Smooth muscle cell (in vitro differentiated cells): ENCODE measurements at regions not wholly inside any gene's neighbourhood (a gene's known extent, or its start where the extent isn't known, plus 50 kb on each side); places are given as distances from the start of the nearest gene placed in this dataset.

Source experiments
- DNase-seq: peaks from one replicate; lab custom pipeline; 2025; ENCODE audit not compliant: unreplicated experiment; lab: John Stamatoyannopoulos, UW
- H2AFZ ChIP-seq: fragments of 200-600 bp; sonication (generic); 2 replicates; pipeline ENCODE4 v1.6.0; 2016; ENCODE audit warnings: antibody characterized with exemption, low read depth, mild to moderate bottlenecking
- H3F3A ChIP-seq: fragments of 200-600 bp; sonication (generic); 2 replicates; pipeline ENCODE4 v1.6.0; 2017; ENCODE audit warnings: antibody characterized with exemption, low read depth
- H3K27ac ChIP-seq: fragments of 200-600 bp; sonication (generic); 2 replicates; pipeline ENCODE4 v1.5.1; 2016; ENCODE audit warnings: low read depth, mild to moderate bottlenecking
- H3K27me3 ChIP-seq: fragments of 200-600 bp; sonication (generic); 2 replicates; pipeline ENCODE4 v1.6.1; 2016; ENCODE audit warnings: low read depth, mild to moderate bottlenecking
- H3K36me3 ChIP-seq: fragments of 200-600 bp; sonication (generic); 2 replicates; pipeline ENCODE4 v1.5.1; 2016; ENCODE audit warnings: low read depth
- H3K4me1 ChIP-seq: fragments of 200-600 bp; sonication (generic); 2 replicates; pipeline ENCODE4 v1.5.1; 2016; ENCODE audit warnings: low read depth
- H3K4me2 ChIP-seq: fragments of 200-600 bp; sonication (generic); 2 replicates; pipeline ENCODE4 v1.6.0; 2016; ENCODE audit warnings: mild to moderate bottlenecking
- H3K4me3 ChIP-seq: fragments of 200-600 bp; sonication (generic); 2 replicates; pipeline ENCODE4 v1.5.1; 2016; ENCODE audit warnings: mild to moderate bottlenecking
- H3K79me2 ChIP-seq: fragments of 200-600 bp; sonication (generic); 2 replicates; pipeline ENCODE4 v1.6.0; 2016; ENCODE audit warnings: low read depth, mild to moderate bottlenecking
- H3K9ac ChIP-seq: fragments of 200-600 bp; sonication (generic); 2 replicates; pipeline ENCODE4 v1.6.0; 2016; ENCODE audit warnings: low read depth
- H3K9me3 ChIP-seq: fragments of 200-600 bp; sonication (generic); replicated peaks from 2 replicates; pipeline ENCODE4 v1.5.1; 2016; ENCODE audit warnings: low read depth
- H4K20me1 ChIP-seq: fragments of 200-600 bp; sonication (generic); 2 replicates; pipeline ENCODE4 v1.6.0; 2016; ENCODE audit warnings: low read depth
- CTCF ChIP-seq: fragments of 200-600 bp; sonication (generic); IDR thresholded peaks from 2 replicates; pipeline ENCODE4 v1.5.1; 2017; ENCODE audit warnings: borderline replicate concordance, mild to moderate bottlenecking, antibody characterized with exemption; ENCODE audit not compliant: insufficient read depth, poor library complexity, severe bottlenecking
- WGBS: methylation state at CpG from one replicate; pipeline ENCODE4 v1.1.7; 2016; ENCODE audit warnings: low lambda C conversion rate; 5-methylcytosine and 5-hydroxymethylcytosine counted together

DNA sequence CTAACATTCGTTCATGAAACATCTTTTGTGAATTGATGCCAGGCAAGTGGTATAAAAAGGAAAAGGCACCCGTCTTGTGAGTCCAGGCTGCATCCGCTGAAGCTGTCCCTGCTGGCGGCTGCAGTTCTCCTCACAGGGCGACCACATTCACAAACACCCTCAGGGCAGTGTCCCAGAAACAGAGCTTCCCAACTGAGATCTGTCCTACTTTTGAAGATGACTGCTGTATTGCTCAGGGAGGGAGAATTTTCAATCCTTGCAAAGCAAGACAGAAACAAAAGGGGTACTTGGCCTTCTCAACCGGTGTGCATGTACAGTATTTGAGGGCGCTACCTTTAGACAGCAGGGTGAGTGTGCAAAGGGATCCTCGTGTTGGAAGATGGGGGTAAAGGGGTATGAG is 316.1 kb downstream of the GADD45G start:
- DNase-seq: no peak
- no peaks in the 10 kb centered on the region for H3K4me1 ChIP-seq
- H3F3A ChIP-seq: no peaks in the 10 kb centered on the region
- no peak for TF ChIP-seq CTCF
- H3K36me3 ChIP-seq: no peaks in the 10 kb centered on the region
- H3K27me3 ChIP-seq: no peaks in the 10 kb centered on the region
- H3K79me2 ChIP-seq: no peaks in the 10 kb centered on the region
- H4K20me1 ChIP-seq: no peaks in the 10 kb centered on the region
- no peak overlapping the region for H3K9ac ChIP-seq
- 81% methylated on average over 8 of the region's 8 CpGs for WGBS
- H3K4me2 ChIP-seq: no peak overlapping the region
- H3K27ac ChIP-seq: no peak overlapping the region
- no peak overlapping the region for H2AFZ ChIP-seq
- H3K4me3 ChIP-seq: no peak overlapping the region
- H3K9me3 ChIP-seq: no peaks in the 10 kb centered on the region

GRCh38 chr9:89922099-89922498 is 317.3 kb downstream of the GADD45G start:
- no peak for DNase-seq
- H3K4me2 ChIP-seq: no peak overlapping the region

DNA sequence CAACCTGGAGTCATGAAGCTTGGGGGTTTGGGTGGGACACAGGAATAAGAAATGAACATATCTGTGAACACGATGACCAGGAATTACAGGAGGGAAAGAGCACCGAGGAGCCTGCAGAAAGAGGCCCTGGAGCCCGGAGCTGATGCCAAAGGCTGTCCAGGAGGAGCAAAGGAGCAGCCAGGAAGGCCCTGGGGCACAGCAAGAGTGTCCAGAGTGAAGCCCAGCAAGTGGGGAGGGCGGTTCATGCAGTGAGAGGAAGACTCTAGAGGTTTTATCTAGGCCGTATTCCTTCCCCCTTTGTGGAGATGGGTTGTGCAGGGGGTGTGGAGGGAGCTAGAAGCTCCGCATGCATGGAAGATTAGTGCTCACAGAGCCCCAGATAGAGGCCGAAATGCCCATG is 318.4 kb downstream of the GADD45G start:
- H3K9ac ChIP-seq: no peak overlapping the region
- no peak overlapping the region for H3K4me3 ChIP-seq
- DNase-seq: no peak

More at GRCh38 chr9:89922099-89922498, 317.3 kb downstream of the GADD45G start:
- no peak overlapping the region for H3K27ac ChIP-seq
- H2AFZ ChIP-seq: no peak overlapping the region
- WGBS: 43% methylated on average over 7 of the region's 7 CpGs
- H3K27me3 ChIP-seq: no peaks in the 10 kb centered on the region
- no peak overlapping the region for H3K9ac ChIP-seq
- H3K36me3 ChIP-seq: no peaks in the 10 kb centered on the region
- no peaks in the 10 kb centered on the region for H3K4me1 ChIP-seq
- no peaks in the 10 kb centered on the region for H4K20me1 ChIP-seq
- no peaks in the 10 kb centered on the region for H3K79me2 ChIP-seq
- no peak for TF ChIP-seq CTCF
- H3F3A ChIP-seq: no peaks in the 10 kb centered on the region
- H3K9me3 ChIP-seq: no peaks in the 10 kb centered on the region
- no peak overlapping the region for H3K4me3 ChIP-seq

More for the DNA sequence above, 318.4 kb downstream of the GADD45G start:
- Histone ChIP-seq H3K9me3 (no peaks in the 10 kb centered on the region), H4K20me1 (no peaks in the 10 kb centered on the region), H3K27me3 (no peaks in the 10 kb centered on the region), H3K4me2 (no peak overlapping the region), H3K27ac (no peak overlapping the region), H3K4me1 (no peaks in the 10 kb centered on the region), H2AFZ (no peak overlapping the region), H3F3A (no peaks in the 10 kb centered on the region), H3K79me2 (no peaks in the 10 kb centered on the region), H3K36me3 (no peaks in the 10 kb centered on the region)
- TF ChIP-seq CTCF: no peak
- 94% methylated on average over 7 of the region's 7 CpGs for WGBS
